Neutrophil (primary cell): ENCODE measurements at regions not wholly inside any gene's neighbourhood (a gene's known extent, or its start where the extent isn't known, plus 50 kb on each side); places are given as distances from the start of the nearest gene placed in this dataset.

ENCODE experiments used
- H3K27ac ChIP-seq: fragments of 200-600 bp; sonication (generic); 2 replicates; pipeline ENCODE4 v1.5.1; 2016; ENCODE audit warnings: mild to moderate bottlenecking, moderate library complexity
- H3K27me3 ChIP-seq: fragments of 200-600 bp; sonication (generic); 2 replicates; pipeline ENCODE4 v1.6.0; 2016; ENCODE audit warnings: mild to moderate bottlenecking
- H3K36me3 ChIP-seq: fragments of 200-600 bp; sonication (generic); 2 replicates; pipeline ENCODE4 v1.5.1; 2017
- H3K4me1 ChIP-seq, 2 experiments: fragments of 200-600 bp in 1 of 2; sonication (generic) in 1 of 2; 1 replicate in 1 of 2; 2 replicates in 1 of 2; pipeline versions ENCODE4 v1.5.1 to v1.6.1; 2013 to 2016; ENCODE audit warnings: low read depth in 1 of 2, low read length in 1 of 2, mild to moderate bottlenecking in 1 of 2, moderate library complexity in 1 of 2; ENCODE audit not compliant: control insufficient read depth in 1 of 2, insufficient read depth in 1 of 2
- H3K4me3 ChIP-seq, 2 experiments: fragments of 200-600 bp in 1 of 2; sonication (generic) in 1 of 2; 1 replicate in 1 of 2; 2 replicates in 1 of 2; pipeline ENCODE4 v1.5.1; 2013 to 2016; ENCODE audit warnings: low read depth in 1 of 2, low read length in 1 of 2, mild to moderate bottlenecking in 1 of 2, moderate library complexity in 1 of 2
- H3K9me3 ChIP-seq: fragments of 200-600 bp; sonication (generic); 2 replicates; pipeline ENCODE4 v1.5.1; 2016
- TF ChIP-seq, protein P1 (sequence below): fragments of 200-600 bp; sonication (generic); IDR thresholded peaks from 2 replicates; pipeline ENCODE4 v1.5.1; 2016; ENCODE audit warnings: antibody characterized with exemption

DNA sequence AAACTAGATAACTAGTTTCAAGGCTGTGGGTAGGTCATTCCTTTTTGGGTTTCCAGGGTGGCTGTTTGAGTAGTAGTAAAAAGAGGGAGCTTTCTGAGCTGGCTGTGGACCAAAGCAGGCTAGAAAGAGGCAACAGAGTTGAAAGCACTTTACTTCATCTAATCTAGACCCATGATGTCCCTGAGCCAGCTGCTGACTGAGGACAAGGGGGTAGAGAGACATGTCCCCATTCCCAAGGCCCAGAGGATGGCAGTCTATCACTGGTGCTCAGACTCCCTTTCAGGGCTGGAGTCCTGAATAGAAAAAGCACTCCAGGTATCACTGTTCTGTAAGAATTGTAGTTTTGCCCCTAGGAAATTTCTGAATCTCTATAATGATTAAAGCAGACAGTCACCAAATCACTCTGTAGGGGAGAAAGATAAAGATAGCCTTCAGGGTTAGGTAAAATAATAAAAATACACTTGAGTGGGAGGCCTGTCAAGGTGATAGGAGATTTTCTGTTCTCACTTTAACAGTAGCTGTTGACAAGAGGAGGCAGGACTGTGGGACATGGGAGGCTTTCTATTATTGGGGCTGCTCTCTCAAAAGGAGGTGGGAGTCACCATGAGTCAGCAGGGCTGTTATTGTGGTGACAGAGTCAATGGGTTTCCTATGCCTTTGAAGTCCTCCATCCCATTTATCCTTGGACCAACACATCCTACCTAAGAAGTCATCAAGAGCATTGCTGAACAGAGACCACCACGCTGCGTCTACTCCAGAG lies 190.2 kb upstream of the MPHOSPH6 start:
- Histone ChIP-seq H3K4me1 (no peaks in the 10 kb centered on the region), H3K27ac (no peak overlapping the region), H3K4me3 (no peak overlapping the region), H3K9me3 (no peaks in the 10 kb centered on the region), H3K36me3 (no peaks in the 10 kb centered on the region), H3K27me3 (peaks cover 12% of the 10 kb centered on the region)
- TF ChIP-seq, protein P1, sequence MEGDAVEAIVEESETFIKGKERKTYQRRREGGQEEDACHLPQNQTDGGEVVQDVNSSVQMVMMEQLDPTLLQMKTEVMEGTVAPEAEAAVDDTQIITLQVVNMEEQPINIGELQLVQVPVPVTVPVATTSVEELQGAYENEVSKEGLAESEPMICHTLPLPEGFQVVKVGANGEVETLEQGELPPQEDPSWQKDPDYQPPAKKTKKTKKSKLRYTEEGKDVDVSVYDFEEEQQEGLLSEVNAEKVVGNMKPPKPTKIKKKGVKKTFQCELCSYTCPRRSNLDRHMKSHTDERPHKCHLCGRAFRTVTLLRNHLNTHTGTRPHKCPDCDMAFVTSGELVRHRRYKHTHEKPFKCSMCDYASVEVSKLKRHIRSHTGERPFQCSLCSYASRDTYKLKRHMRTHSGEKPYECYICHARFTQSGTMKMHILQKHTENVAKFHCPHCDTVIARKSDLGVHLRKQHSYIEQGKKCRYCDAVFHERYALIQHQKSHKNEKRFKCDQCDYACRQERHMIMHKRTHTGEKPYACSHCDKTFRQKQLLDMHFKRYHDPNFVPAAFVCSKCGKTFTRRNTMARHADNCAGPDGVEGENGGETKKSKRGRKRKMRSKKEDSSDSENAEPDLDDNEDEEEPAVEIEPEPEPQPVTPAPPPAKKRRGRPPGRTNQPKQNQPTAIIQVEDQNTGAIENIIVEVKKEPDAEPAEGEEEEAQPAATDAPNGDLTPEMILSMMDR = no peak

DNA sequence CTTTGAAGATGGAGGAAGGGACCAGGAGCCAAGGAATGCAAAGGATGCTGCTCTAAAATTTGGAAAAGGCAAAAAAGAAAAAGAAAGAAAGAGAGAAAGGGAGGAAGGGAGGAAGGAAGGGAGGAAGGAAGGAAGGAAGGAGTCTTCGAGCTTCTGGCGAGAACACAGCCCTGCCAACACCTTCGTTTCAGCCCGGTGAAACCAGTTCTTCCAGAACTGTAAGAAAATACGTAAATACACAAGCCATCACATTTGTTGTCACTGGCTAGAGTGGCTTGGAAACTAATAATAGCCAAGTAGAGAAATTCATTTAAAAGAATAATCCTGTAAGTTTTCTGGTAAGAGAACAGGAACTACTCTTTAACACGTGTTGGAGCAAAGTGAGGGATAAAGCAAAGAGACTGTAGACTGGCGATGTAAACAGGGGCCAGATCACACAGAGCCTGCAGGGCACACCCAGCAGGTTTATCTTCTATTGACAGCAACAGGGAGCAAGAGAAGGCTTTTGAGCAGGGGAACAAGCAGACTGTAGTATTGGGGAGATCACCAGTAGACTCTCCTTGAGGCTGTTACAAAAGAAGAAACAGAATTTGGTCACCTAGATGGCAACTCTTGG lies 188.7 kb upstream of the MPHOSPH6 start:
- H3K4me3 ChIP-seq = no peak overlapping the region
- H3K27me3 ChIP-seq = peaks cover 12% of the 10 kb centered on the region
- no peaks in the 10 kb centered on the region for H3K9me3 ChIP-seq
- H3K36me3 ChIP-seq = no peaks in the 10 kb centered on the region
- TF ChIP-seq, protein P1 = no peak
- no peaks in the 10 kb centered on the region for H3K4me1 ChIP-seq
- no peak overlapping the region for H3K27ac ChIP-seq

DNA sequence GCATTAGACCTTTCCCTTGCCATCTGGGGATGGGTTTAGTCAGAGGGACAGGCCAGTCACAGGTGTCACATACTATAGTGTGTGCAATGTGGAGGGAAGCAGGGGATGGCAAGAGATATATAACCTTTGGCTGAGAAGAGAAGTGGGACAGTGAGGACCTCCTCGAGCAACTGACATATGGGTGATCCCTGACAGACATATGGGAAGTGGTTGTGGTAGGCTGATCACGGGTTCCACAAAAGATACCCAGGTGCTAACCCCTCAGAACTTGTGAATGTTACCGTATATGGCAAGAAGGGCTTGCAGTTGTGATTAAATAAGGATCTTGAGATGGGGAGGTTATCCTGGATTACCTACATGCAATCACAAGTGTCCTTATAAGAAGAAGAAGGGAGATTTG lies 188.1 kb upstream of the MPHOSPH6 start:
- H3K36me3 ChIP-seq = no peaks in the 10 kb centered on the region
- H3K27me3 ChIP-seq = peaks cover 12% of the 10 kb centered on the region
- TF ChIP-seq, protein P1 = no peak
- no peaks in the 10 kb centered on the region for H3K4me1 ChIP-seq
- H3K9me3 ChIP-seq = no peaks in the 10 kb centered on the region
- H3K27ac ChIP-seq = no peak overlapping the region
- H3K4me3 ChIP-seq = no peak overlapping the region

DNA sequence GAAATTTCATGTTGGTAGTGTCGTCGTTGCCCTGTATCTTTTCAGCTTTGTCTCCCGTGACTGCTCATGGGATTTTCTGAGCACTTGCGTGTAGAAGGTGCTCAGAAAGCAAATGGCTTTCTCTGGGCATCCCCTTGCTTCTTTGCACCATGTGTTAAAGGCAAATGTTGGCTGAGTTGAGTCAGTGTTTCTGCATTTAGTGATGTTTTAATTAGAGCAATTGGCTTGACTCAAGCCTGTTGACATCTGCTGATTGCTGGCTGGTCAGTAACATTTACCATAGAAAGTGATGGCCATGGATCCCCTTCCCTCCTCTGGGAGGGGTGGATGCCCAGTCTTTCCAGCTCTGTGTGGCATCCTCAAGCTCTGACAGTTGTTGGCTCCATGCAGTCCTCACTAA lies 187.2 kb upstream of the MPHOSPH6 start:
- TF ChIP-seq, protein P1 = no peak
- Histone ChIP-seq H3K4me3 (no peak overlapping the region), H3K27ac (no peak overlapping the region)

DNA sequence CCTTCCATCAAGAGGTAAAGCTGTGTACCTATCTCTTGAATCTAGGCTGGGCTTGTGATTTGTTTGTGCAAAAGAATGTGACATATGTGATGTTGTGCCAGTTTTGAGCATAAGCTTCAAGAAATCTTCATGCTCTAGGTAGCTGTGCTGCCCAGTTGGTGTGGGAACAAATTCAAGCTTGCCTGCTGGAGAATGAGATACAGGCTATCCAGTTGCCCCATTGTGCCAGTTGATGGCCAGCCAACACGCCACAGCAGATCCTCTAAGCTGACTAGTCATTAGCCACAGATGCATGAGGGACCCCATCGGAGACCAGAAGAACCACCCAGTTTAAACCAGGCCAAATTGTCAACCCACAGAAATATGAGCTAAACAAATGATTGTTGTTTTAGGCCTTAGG lies 180.5 kb upstream of the MPHOSPH6 start:
- H3K36me3 ChIP-seq = no peaks in the 10 kb centered on the region
- no peak overlapping the region for H3K27ac ChIP-seq
- no peaks in the 10 kb centered on the region for H3K27me3 ChIP-seq
- TF ChIP-seq, protein P1 = no peak
- H3K9me3 ChIP-seq = no peaks in the 10 kb centered on the region
- no peak overlapping the region for H3K4me3 ChIP-seq
- H3K4me1 ChIP-seq = no peaks in the 10 kb centered on the region

More for the DNA sequence above, 187.2 kb upstream of the MPHOSPH6 start:
- peaks cover 9% of the 10 kb centered on the region for H3K27me3 ChIP-seq
- no peaks in the 10 kb centered on the region for H3K9me3 ChIP-seq
- H3K4me1 ChIP-seq = no peaks in the 10 kb centered on the region
- no peaks in the 10 kb centered on the region for H3K36me3 ChIP-seq
